GM23338 (cell line): ENCODE measurements at regions not wholly inside any gene's neighbourhood (a gene's known extent, or its start where the extent isn't known, plus 50 kb on each side); places are given as distances from the start of the nearest gene placed in this dataset.
A peak's percentile ranks its signal among the peaks of the same experiment; 100 is the strongest.

Source experiments
- ATAC-seq: fragments of 200-7000 bp; cut with Tn5 transposase; 3 replicates; pipeline ENCODE4 v1.9.1; 2020
- DNase-seq: peaks from one replicate; pipeline ENCODE4 v3.0.0-alpha.2; 2015; ENCODE audit warnings: low spot score
- H2AFZ ChIP-seq: fragments of 200-600 bp; sonication (generic); 2 replicates; pipeline ENCODE4 v1.8.0; 2016; ENCODE audit warnings: antibody characterized with exemption, mild to moderate bottlenecking, moderate library complexity
- H3F3A ChIP-seq: fragments of 200-600 bp; sonication (generic); replicated peaks from 2 replicates; pipeline ENCODE4 v1.8.0; 2017; ENCODE audit warnings: antibody characterized with exemption, mixed run types, low read depth
- H3K27ac ChIP-seq: fragments of 200-600 bp; sonication (generic); 2 replicates; pipeline ENCODE4 v1.6.1; 2016; ENCODE audit warnings: low read depth
- H3K27me3 ChIP-seq: fragments of 200-600 bp; sonication (generic); 2 replicates; pipeline ENCODE4 v1.8.0; 2016; ENCODE audit warnings: mild to moderate bottlenecking, mixed run types, moderate library complexity; ENCODE audit not compliant: insufficient read depth
- H3K36me3 ChIP-seq: fragments of 200-600 bp; sonication (generic); 2 replicates; pipeline ENCODE4 v1.8.0; 2016; ENCODE audit warnings: mild to moderate bottlenecking; ENCODE audit not compliant: insufficient read depth
- H3K4me1 ChIP-seq: fragments of 200-600 bp; sonication (generic); 2 replicates; pipeline ENCODE4 v1.8.0; 2016; ENCODE audit warnings: mild to moderate bottlenecking, moderate library complexity; ENCODE audit not compliant: insufficient read depth
- H3K4me2 ChIP-seq: fragments of 200-600 bp; sonication (generic); 2 replicates; pipeline ENCODE4 v1.7.1; 2017; ENCODE audit warnings: mixed run types
- H3K4me3 ChIP-seq: fragments of 200-600 bp; sonication (generic); 2 replicates; pipeline ENCODE4 v1.6.1; 2016; ENCODE audit warnings: mixed run types
- H3K79me2 ChIP-seq: fragments of 200-600 bp; sonication (generic); replicated peaks from 2 replicates; pipeline ENCODE4 v1.8.0; 2017; ENCODE audit warnings: mild to moderate bottlenecking; ENCODE audit not compliant: insufficient read depth
- H3K9me2 ChIP-seq: fragments of 200-600 bp; sonication (generic); 2 replicates; pipeline ENCODE4 v1.8.0; 2017; ENCODE audit not compliant: insufficient read depth
- H4K20me1 ChIP-seq: fragments of 200-600 bp; sonication (generic); replicated peaks from 2 replicates; pipeline ENCODE4 v1.8.0; 2017; ENCODE audit warnings: mild to moderate bottlenecking; ENCODE audit not compliant: insufficient read depth
- H3K27ac Mint-ChIP-seq: 2 replicates; pipeline ENCODE4 v1.8.0; 2020; ENCODE audit warnings: inconsistent platforms, mild to moderate bottlenecking, moderate library complexity, mixed read lengths
- H3K27me3 Mint-ChIP-seq: 3 replicates; pipeline ENCODE4 v1.8.0; 2022; ENCODE audit warnings: low read depth, mild to moderate bottlenecking, moderate library complexity, mixed read lengths, inconsistent platforms; ENCODE audit not compliant: insufficient read depth, poor library complexity
- H3K36me3 Mint-ChIP-seq: 3 replicates; pipeline ENCODE4 v1.8.0; 2021; ENCODE audit warnings: low read depth, mild to moderate bottlenecking, inconsistent platforms, moderate library complexity, mixed read lengths
- H3K4me1 Mint-ChIP-seq: 3 replicates; pipeline ENCODE4 v1.8.0; 2020; ENCODE audit warnings: mild to moderate bottlenecking, inconsistent platforms, mixed read lengths
- H3K4me3 Mint-ChIP-seq: 3 replicates; pipeline ENCODE4 v1.8.0; 2021; ENCODE audit warnings: moderate library complexity, mild to moderate bottlenecking, inconsistent platforms, mixed read lengths
- H3K9me3 Mint-ChIP-seq: 3 replicates; pipeline ENCODE4 v1.8.0; 2020; ENCODE audit warnings: moderate library complexity, mild to moderate bottlenecking, inconsistent platforms, mixed read lengths
- CREB1 ChIP-seq: fragments of 250-450 bp; sonication (Bioruptor Pico); IDR thresholded peaks from 2 replicates; pipeline ENCODE4 v1.5.0; 2020; ENCODE audit warnings: low read depth, mild to moderate bottlenecking, moderate library complexity
- ETS1 ChIP-seq: IDR thresholded peaks from 2 replicates; pipeline ENCODE4 v1.6.1; 2016; ENCODE audit warnings: antibody characterized with exemption
- EZH2 ChIP-seq: fragments of 200-600 bp; sonication (generic); IDR thresholded peaks from one replicate; pipeline ENCODE4 v1.8.0; 2017; ENCODE audit warnings: antibody characterized with exemption, mild to moderate bottlenecking, low read depth; ENCODE audit not compliant: unreplicated experiment
- EZH2phosphoT487 ChIP-seq: fragments of 200-600 bp; sonication (generic); IDR thresholded peaks from one replicate; pipeline ENCODE4 v1.8.1; 2018; ENCODE audit warnings: antibody characterized with exemption; ENCODE audit not compliant: unreplicated experiment
- JUNB ChIP-seq: IDR thresholded peaks from one replicate; pipeline ENCODE4 v1.6.1; 2016; ENCODE audit warnings: antibody characterized with exemption; ENCODE audit not compliant: unreplicated experiment
- NANOG ChIP-seq: IDR thresholded peaks from 2 replicates; pipeline ENCODE4 v1.6.1; 2016; ENCODE audit warnings: antibody characterized with exemption, borderline replicate concordance
- POLR2AphosphoS5 ChIP-seq: IDR thresholded peaks from 2 replicates; pipeline ENCODE4 v1.6.1; 2016; ENCODE audit warnings: antibody characterized with exemption, low read depth
- REST ChIP-seq: IDR thresholded peaks from one replicate; pipeline ENCODE4 v1.6.1; 2018; ENCODE audit warnings: antibody characterized with exemption; ENCODE audit not compliant: unreplicated experiment
- STAT1 ChIP-seq: IDR thresholded peaks from one replicate; pipeline ENCODE4 v1.6.1; 2016; ENCODE audit warnings: antibody characterized with exemption; ENCODE audit not compliant: unreplicated experiment
- ZNF114 ChIP-seq: fragments of 250-450 bp; sonication (Bioruptor Pico); IDR thresholded peaks from 2 replicates; pipeline ENCODE4 v1.5.0; 2020; ENCODE audit warnings: mild to moderate bottlenecking, moderate library complexity
- ZNF331 ChIP-seq: fragments of 250-450 bp; sonication (Bioruptor Pico); IDR thresholded peaks from 2 replicates; pipeline ENCODE4 v1.5.0; 2020; ENCODE audit warnings: low read depth, mild to moderate bottlenecking, moderate library complexity
- ZNF462 ChIP-seq: fragments of 250-450 bp; sonication (Bioruptor Pico); IDR thresholded peaks from 2 replicates; pipeline ENCODE4 v1.5.0; 2020; ENCODE audit warnings: mild to moderate bottlenecking, moderate library complexity

GRCh38 chr1:55305735-55306134 lies 90.6 kb upstream of the USP24 start:
- Histone ChIP-seq H3K4me3 (no peak overlapping the region), H3F3A (no peaks in the 10 kb centered on the region), H3K9me2 (peaks cover 2% of the 10 kb centered on the region; the same call in 1 of the 2 replicates), H3K4me2 (no peak overlapping the region), H3K79me2 (no peaks in the 10 kb centered on the region), H3K4me1 (no peaks in the 10 kb centered on the region), H2AFZ (no peak overlapping the region), H3K36me3 (no peaks in the 10 kb centered on the region), H3K27ac (no peak overlapping the region), H3K27me3 (no peaks in the 10 kb centered on the region), H4K20me1 (no peaks in the 10 kb centered on the region)
- no peak overlapping the region for H3K4me3 Mint-ChIP-seq
- H3K27ac Mint-ChIP-seq = no peak overlapping the region
- no peaks in the 10 kb centered on the region for H3K9me3 Mint-ChIP-seq
- DNase-seq = no peak
- no peak for ATAC-seq
- H3K36me3 Mint-ChIP-seq = no peaks in the 10 kb centered on the region
- TF ChIP-seq CREB1 (CRISPR knock-in tag) = no peak
- H3K27me3 Mint-ChIP-seq = no peaks in the 10 kb centered on the region
- no peaks in the 10 kb centered on the region for H3K4me1 Mint-ChIP-seq

GRCh38 chr1:55304229-55304740 lies 89.1 kb upstream of the USP24 start:
- ATAC-seq (peak; percentile 70), DNase-seq (peak; percentile 21)
- Histone ChIP-seq H3K79me2 (no peaks in the 10 kb centered on the region), H2AFZ (no peak overlapping the region), H3K4me2 (no peak overlapping the region), H3K4me3 (no peak overlapping the region), H3K27ac (no peak overlapping the region), H3K27me3 (no peaks in the 10 kb centered on the region), H3K9me2 (peaks cover 2% of the 10 kb centered on the region; the same call in 1 of the 2 replicates), H3K36me3 (no peaks in the 10 kb centered on the region; the same call in 1 of the 2 replicates), H3K4me1 (no peaks in the 10 kb centered on the region), H4K20me1 (no peaks in the 10 kb centered on the region), H3F3A (no peaks in the 10 kb centered on the region)
- peaks cover 2% of the 10 kb centered on the region for H3K27me3 Mint-ChIP-seq
- no peak overlapping the region for H3K27ac Mint-ChIP-seq
- no peaks in the 10 kb centered on the region for H3K4me1 Mint-ChIP-seq
- no peaks in the 10 kb centered on the region for H3K9me3 Mint-ChIP-seq
- no peak overlapping the region for H3K4me3 Mint-ChIP-seq
- no peaks in the 10 kb centered on the region for H3K36me3 Mint-ChIP-seq
- TF ChIP-seq REST (no peak), ZNF331 (CRISPR knock-in tag) (no peak), ZNF114 (CRISPR knock-in tag) (no peak), CREB1 (CRISPR knock-in tag) (no peak), POLR2AphosphoS5 (no peak), NANOG (no peak), STAT1 (no peak), ETS1 (no peak), ZNF462 (CRISPR knock-in tag) (no peak), JUNB (no peak), EZH2phosphoT487 (no peak), EZH2 (no peak)
